ENCODE measurements at regions not wholly inside any gene's neighbourhood (a gene's known extent, or its start where the extent isn't known, plus 50 kb on each side); places are given as distances from the start of the nearest gene placed in this dataset.

GRCh38 chr4:43766648-43767047 lies 682.0 kb downstream of the KCTD8 start:
- TF ChIP-seq EZH2 (IDR thresholded peaks at IDR 0.05; ENCODE audit: low read depth, unreplicated experiment), result no peak
- no peak for TF ChIP-seq REST (IDR thresholded peaks at IDR 0.05; ENCODE audit: unreplicated experiment)
- no peak for TF ChIP-seq CTCF (conservative IDR thresholded peaks at IDR 0.05; ENCODE audit: low read depth in 2 of 2)
- TF ChIP-seq CREB1 (CRISPR knock-in tag; IDR thresholded peaks at IDR 0.05; ENCODE audit: low read depth), result no peak
- TF ChIP-seq POLR2AphosphoS5 (IDR thresholded peaks at IDR 0.05; ENCODE audit: low read depth), result no peak
- TF ChIP-seq EZH2phosphoT487 (IDR thresholded peaks at IDR 0.05; ENCODE audit: unreplicated experiment), result no peak
- no peak for TF ChIP-seq JUNB (IDR thresholded peaks at IDR 0.05; ENCODE audit: unreplicated experiment)
- TF ChIP-seq ZNF114 (CRISPR knock-in tag; IDR thresholded peaks at IDR 0.05), result no peak
- no peak for TF ChIP-seq ETS1 (IDR thresholded peaks at IDR 0.05)
- no peak for TF ChIP-seq NANOG (IDR thresholded peaks at IDR 0.05; ENCODE audit: borderline replicate concordance)

Measured in GM23338 (cell line).